NCI-H2196 (cell line): ENCODE measurements at regions not wholly inside any gene's neighbourhood (a gene's known extent, or its start where the extent isn't known, plus 50 kb on each side); places are given as distances from the start of the nearest gene placed in this dataset.

Experiments
- DNase-seq: peaks from one replicate; lab custom pipeline; 2025; ENCODE audit not compliant: unreplicated experiment; lab: John Stamatoyannopoulos, UW

- no peak for DNase-seq
Measured at GRCh38 chr13:106354961-106355360, 180.5 kb downstream of the EFNB2 start.

GRCh38 chr13:106352850-106353249 lies 182.6 kb downstream of the EFNB2 start:
- DNase-seq: no peak

- DNase-seq: no peak
Measured at GRCh38 chr13:106351251-106351650, 184.2 kb downstream of the EFNB2 start.

GRCh38 chr13:106350208-106350607 lies 185.3 kb downstream of the EFNB2 start:
- DNase-seq: no peak

GRCh38 chr13:106349080-106349931 lies 186.2 kb downstream of the EFNB2 start:
- no peak for DNase-seq

- DNase-seq: no peak
Measured at GRCh38 chr13:106348075-106348840, 187.2 kb downstream of the EFNB2 start.

- DNase-seq: no peak
Measured at GRCh38 chr13:106344342-106344741, 191.1 kb downstream of the EFNB2 start.

DNA sequence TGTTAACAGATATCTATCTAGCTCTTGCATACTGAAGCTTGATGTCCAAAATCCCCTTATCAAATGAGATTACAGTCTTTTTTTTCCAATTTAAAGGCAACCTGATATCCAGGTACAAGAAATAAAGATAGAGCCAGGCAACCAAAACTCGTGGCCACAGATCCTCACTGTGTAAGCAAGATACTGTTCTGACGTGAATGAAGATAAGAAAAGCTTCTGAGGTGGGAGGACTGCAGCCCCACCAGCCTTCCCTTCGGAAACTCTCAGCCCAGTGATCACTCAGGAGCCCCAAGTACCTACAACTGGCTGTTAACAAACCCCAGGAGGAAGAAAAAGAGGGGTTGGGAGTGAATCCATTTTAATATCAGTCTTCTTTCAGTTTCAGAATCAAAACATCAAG lies 191.6 kb downstream of the EFNB2 start:
- no peak for DNase-seq

DNA sequence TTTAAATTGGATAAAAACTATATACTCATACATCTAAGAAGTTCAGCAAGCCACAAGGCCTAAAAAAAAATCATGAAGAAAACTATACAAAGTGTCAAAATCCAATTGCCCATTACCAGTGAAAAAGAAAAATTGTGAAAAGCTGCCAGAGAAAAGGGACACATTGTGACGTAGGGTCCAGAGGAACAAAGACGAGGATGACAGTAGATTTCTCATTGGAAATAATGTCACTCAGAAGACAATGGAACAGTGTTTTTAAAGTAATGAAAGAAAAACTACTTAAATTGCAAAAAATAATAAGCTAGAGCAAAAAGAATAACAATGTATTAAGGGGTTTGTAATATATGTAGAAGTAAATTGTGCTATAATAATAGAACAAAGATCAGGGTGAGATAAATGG lies 195.2 kb downstream of the EFNB2 start:
- no peak for DNase-seq

DNA sequence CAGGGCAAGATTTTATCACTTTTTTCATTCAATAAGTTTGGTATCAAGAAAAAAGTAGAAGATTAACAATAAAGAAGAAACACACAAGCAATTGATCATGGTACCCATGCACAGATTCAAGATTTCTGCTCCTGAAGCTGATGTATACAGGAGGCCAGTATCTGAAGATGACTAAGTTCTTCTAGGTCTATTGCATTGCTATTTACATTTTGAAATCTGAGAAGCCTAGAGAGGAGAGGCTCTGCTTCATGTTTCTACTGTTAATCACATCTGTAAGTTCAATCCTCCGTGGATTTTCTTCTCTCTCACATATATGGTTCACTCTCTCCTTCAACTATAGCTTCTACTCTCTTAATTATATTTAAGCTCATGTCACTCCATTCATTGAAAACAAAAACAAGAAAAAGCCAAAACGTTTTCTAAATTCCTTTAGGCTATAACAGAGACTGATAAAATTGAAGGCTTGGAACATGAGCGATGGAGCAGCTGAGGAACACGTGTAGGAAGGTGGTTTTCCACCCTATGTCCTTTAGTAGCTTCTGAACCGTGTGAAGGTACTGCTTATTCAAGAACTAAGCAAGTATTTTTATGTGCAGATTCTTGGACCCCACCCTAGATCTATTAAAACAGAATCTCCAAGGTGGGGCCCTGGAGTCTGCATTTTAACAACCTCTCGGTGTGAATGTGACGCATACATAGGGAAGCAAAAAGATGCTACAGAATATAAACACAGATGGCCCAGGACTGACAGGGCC lies 198.2 kb downstream of the EFNB2 start:
- no peak for DNase-seq

GRCh38 chr13:106336668-106337067 lies 198.8 kb downstream of the EFNB2 start:
- no peak for DNase-seq

- no peak for DNase-seq
Measured at GRCh38 chr13:106332621-106333020, 202.8 kb downstream of the EFNB2 start.

GRCh38 chr13:106331116-106331515 lies 204.3 kb downstream of the EFNB2 start:
- no peak for DNase-seq

- no peak for DNase-seq
Measured at GRCh38 chr13:106329941-106330340, 205.5 kb downstream of the EFNB2 start.

DNA sequence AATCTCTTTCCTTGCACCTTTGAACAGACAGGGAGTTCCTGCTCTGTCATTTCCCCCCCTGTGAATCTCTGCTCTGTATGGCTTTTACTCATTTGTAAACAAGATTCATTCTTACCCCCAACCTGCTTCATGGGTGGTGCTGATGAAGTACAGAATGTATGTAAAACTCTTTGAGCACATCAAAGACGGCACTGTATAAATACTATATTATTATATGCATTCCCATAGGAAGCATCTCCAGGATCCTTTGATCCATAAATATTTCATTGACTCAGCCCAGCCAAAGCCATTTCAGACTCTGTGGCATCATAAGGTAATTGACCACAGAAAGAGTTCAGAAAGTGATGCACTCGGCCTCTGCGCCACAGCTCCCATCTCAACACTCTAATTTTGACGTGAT lies 208.7 kb downstream of the EFNB2 start:
- DNase-seq: no peak

- DNase-seq: no peak
Measured at GRCh38 chr13:106324444-106324843, 211.0 kb downstream of the EFNB2 start.

DNA sequence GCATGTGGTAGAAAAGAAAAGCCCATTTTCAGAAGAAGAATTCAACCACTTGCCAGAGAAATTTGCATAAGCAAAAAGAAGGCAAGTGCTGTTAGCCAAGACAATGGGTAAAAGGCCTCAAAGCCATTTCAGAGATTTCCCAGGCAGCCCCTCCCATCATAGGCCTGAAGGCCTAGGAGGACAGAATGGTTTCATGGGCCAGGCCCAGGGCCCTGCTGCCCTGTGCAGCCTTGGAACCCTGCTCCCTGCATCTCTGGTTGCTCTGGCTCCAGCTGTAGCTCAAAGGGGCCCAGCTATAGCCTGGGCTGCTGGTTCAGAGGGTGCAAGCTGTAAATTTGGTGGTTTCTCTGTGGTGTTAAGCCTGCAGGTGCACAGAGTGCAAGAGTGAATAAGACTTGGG lies 212.8 kb downstream of the EFNB2 start:
- no peak for DNase-seq

DNA sequence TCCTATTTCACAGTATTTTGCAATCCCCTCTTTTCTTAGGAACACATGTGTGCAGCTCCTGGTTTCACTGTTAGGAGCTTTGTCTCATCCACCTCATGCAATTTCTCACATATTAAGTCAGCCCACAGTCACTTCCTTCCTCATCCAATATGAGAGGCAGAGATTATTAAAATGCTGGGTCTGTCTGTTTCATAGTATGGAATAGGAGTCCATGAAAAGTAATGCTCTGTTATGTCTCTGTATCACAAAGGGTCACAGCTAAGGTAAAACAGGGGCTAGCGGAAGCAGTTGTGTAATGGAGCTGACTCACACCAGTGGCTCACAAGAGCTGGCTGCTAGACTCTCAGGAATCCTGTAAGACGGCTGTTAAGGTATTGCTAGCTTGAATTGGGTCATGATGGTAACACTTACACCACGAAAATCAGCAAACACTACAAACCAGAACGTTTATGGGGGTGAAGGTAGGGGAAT lies 216.5 kb downstream of the EFNB2 start:
- no peak for DNase-seq

DNA sequence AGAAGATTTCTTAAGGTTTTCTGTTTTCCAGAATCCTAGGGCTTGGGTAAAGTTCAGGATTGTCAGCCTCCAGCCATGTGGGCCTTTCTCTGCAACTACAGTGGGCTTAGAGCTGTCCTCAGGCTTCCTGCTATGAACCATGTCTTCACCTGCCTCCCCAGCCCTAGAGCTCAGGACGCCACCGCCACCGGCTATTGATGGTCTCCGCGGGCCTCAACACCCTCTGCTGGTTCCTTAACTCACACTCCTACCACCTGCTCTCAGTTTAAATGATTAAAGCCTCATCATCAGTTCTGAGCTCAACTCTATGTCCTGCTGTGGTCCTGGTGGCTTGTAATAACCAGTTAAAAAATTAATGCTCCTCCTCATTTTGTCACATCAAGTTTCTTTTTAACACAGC lies 221.0 kb downstream of the EFNB2 start:
- DNase-seq: no peak

- no peak for DNase-seq
Measured at GRCh38 chr13:106311004-106311403, 224.5 kb downstream of the EFNB2 start.

DNA sequence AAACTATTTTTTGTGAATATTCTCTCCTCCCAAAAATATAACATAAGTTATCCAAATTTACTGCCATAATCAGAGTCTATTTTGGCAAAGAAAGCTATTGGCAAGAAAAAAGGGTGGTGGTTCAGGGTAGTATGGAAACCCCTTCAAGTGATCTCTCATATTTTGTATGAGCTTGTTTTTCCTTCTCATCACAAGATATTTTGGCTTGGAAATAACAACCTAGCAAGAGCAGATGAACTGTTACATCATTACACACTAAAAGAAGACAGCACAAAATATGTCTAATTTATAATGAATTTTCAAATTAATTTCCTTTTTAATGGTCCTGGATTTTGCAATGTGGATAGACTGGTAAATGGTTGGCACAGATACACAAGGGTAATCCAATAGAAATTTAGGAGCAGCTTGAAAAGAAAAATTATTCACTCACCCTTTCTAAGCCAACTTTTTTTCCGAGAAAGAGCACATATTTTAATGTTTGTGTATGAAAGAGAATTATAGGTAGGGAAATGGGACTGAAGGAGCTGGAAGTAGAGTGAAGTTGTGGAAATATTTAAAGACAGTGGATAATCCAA lies 225.1 kb downstream of the EFNB2 start:
- DNase-seq: no peak
